Erythroblast (primary cell): ENCODE measurements at regions not wholly inside any gene's neighbourhood (a gene's known extent, or its start where the extent isn't known, plus 50 kb on each side); places are given as distances from the start of the nearest gene placed in this dataset.

Experiments
- GATA1 ChIP-seq: IDR thresholded peaks from 2 replicates; pipeline ENCODE4 v1.6.1; 2011; ENCODE audit warnings: low read depth, mild to moderate bottlenecking, control low read depth, low read length, moderate library complexity
- POLR2A ChIP-seq: IDR thresholded peaks from 2 replicates; pipeline ENCODE4 v1.6.1; 2011; ENCODE audit warnings: mild to moderate bottlenecking, low read length

DNA sequence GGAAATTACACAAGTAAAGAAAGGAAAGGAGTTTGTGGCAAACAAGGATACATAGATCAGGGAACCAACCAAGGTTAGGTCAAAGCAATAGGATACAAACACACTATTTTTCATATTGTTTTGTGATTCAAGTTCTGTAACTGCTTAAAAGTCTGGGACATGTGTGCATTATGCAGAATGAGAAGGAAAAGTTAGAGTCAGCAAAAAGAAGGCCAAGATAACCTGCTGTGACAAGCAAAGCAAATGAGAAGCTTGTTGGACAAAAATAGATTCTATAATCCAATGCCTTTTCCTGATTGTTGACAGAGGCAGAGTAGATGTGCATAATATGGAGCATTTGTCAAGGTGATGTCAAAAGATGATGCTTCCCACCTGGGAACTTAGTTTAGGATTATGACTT, 556.0 kb upstream of the CXADR start:
- TF ChIP-seq POLR2A (no peak), GATA1 (no peak)
